Transverse colon (tissue), 4 donors: ENCODE measurements at regions not wholly inside any gene's neighbourhood (a gene's known extent, or its start where the extent isn't known, plus 50 kb on each side); places are given as distances from the start of the nearest gene placed in this dataset.

ENCODE experiments used
- DNase-seq: peaks from one replicate; pipeline ENCODE4 v3.0.0-alpha.2; 2019
- H3K27ac ChIP-seq, 4 donors: fragments of 200-600 bp; sonication (generic); 2 replicates each; pipeline ENCODE4 v1.5.1; 2016 to 2018; ENCODE audit warnings: inconsistent platforms in 4 of 4
- H3K27me3 ChIP-seq: fragments of 200-600 bp; sonication (generic); 2 replicates; pipeline ENCODE4 v1.5.1; 2017; ENCODE audit warnings: inconsistent platforms
- H3K36me3 ChIP-seq, 4 donors: fragments of 200-600 bp; sonication (generic); 2 replicates each; pipeline ENCODE4 v1.5.1; 2017 to 2019; ENCODE audit warnings: inconsistent platforms in 4 of 4
- H3K4me1 ChIP-seq, 4 donors: fragments of 200-600 bp; sonication (generic); 2 replicates each; pipeline ENCODE4 v1.5.1; 2017 to 2020; ENCODE audit warnings: inconsistent platforms in 4 of 4
- H3K4me3 ChIP-seq, 4 donors: fragments of 200-600 bp; sonication (generic); 1 replicate in 1 of 4; 2 replicates in 3 of 4; pipeline versions ENCODE4 v1.5.1 to v1.6.1; 2017 to 2019; ENCODE audit warnings: inconsistent platforms in 4 of 4
- H3K9me3 ChIP-seq, 2 donors: fragments of 200-600 bp; sonication (generic); 2 replicates each; pipeline ENCODE4 v1.5.1; 2017 to 2019; ENCODE audit warnings: inconsistent platforms in 2 of 2
- CTCF ChIP-seq, 5 experiments: fragments of 200-600 bp in 3 of 5; fragments of 450-650 bp in 2 of 5; sonication (generic) in 3 of 5; IDR thresholded peaks; 1 replicate in 2 of 5; 2 replicates in 3 of 5; pipeline ENCODE4 v1.5.1; 2016 to 2017; ENCODE audit warnings: antibody characterized with exemption in 5 of 5, inconsistent platforms in 3 of 5, mild to moderate bottlenecking in 2 of 5, moderate library complexity in 1 of 5
- EP300 ChIP-seq: sonication (generic); formaldehyde crosslinking; IDR thresholded peaks from one replicate; pipeline ENCODE4 v1.6.1; 2017; ENCODE audit warnings: antibody characterized with exemption, low read depth
- POLR2A ChIP-seq: fragments of 450-650 bp; IDR thresholded peaks from one replicate; pipeline ENCODE4 v1.6.1; 2016; ENCODE audit warnings: antibody characterized with exemption, mild to moderate bottlenecking, moderate library complexity
- POLR2AphosphoS5 ChIP-seq, 3 donors: sonication (generic); formaldehyde crosslinking; IDR thresholded peaks; one replicate each; pipeline ENCODE4 v1.6.1; 2016; ENCODE audit warnings: antibody characterized with exemption in 3 of 3
- WGBS, 2 donors: methylation state at CpG; one replicate each; pipeline ENCODE4 v1.1.5; 2018; ENCODE audit warnings: low coverage in 1 of 2; 5-methylcytosine and 5-hydroxymethylcytosine counted together
- in situ Hi-C, 4 donors: fragments of 200-750 bp; cut with MboI; loops; one replicate each; pipeline versions ENCODE4 v1.15.0 to v1.15.1; 2017; ENCODE audit warnings: low sequenced_read_pairs in 3 of 4, low pct_ligation_motif_present in 1 of 4, low pct_unique_long_range_greater_than_20kb in 1 of 4
- intact Hi-C: fragments of 100-400 bp; cut with DNase I; formaldehyde crosslinking; loops from one replicate; pipeline ENCODE4 v1.15.1; 2023; ENCODE audit warnings: low total_unique reads

GRCh38 chr6:98200084-98200483, 634.3 kb upstream of the POU3F2 start:
- 47 to 57% methylated on average over 3 of the region's 3 CpGs for WGBS, 2 donors
- Histone ChIP-seq H3K27me3 (no peaks in the 10 kb centered on the region), H3K4me3 (no peak overlapping the region), H3K4me1 (no peaks in the 10 kb centered on the region), H3K36me3 (no peaks in the 10 kb centered on the region), H3K9me3 (no peaks in the 10 kb centered on the region), H3K27ac (no peak overlapping the region)
- intact Hi-C loops (no loop called here), in situ Hi-C loops (no loop called here)
- TF ChIP-seq EP300 (no peak), CTCF (IDR thresholded peaks at IDR 0.05) (no peak), POLR2AphosphoS5 (IDR thresholded peaks at IDR 0.05) (no peak), POLR2A (no peak)
- no peak for DNase-seq

GRCh38 chr6:98203170-98203806, 631.1 kb upstream of the POU3F2 start:
- Histone ChIP-seq H3K4me1 (no peaks in the 10 kb centered on the region), H3K4me3 (no peak overlapping the region), H3K9me3 (no peaks in the 10 kb centered on the region), H3K36me3 (no peaks in the 10 kb centered on the region), H3K27me3 (no peaks in the 10 kb centered on the region), H3K27ac (no peak overlapping the region)
- intact Hi-C loops: no loop called here
- in situ Hi-C loops: no loop called here
- 44 to 57% methylated on average over 2 of the region's 2 CpGs for WGBS, 2 donors
- no peak for DNase-seq
- TF ChIP-seq POLR2AphosphoS5 (IDR thresholded peaks at IDR 0.05): no peak

- H3K27ac ChIP-seq: no peak overlapping the region
- H3K36me3 ChIP-seq: no peaks in the 10 kb centered on the region
- no peak for TF ChIP-seq POLR2AphosphoS5 (IDR thresholded peaks at IDR 0.05)
- TF ChIP-seq EP300: no peak
- no peak for TF ChIP-seq POLR2A
- no peak for TF ChIP-seq CTCF (IDR thresholded peaks at IDR 0.05)
- 65 to 71% methylated on average over 2 of the region's 2 CpGs for WGBS, 2 donors
- H3K4me3 ChIP-seq: no peak overlapping the region
- no peaks in the 10 kb centered on the region for H3K4me1 ChIP-seq
- intact Hi-C loops: no loop called here
- in situ Hi-C loops: no loop called here
- H3K27me3 ChIP-seq: no peaks in the 10 kb centered on the region
- no peak for DNase-seq
- H3K9me3 ChIP-seq: no peaks in the 10 kb centered on the region
Observed at GRCh38 chr6:98212468-98212867, 621.9 kb upstream of the POU3F2 start.

- Histone ChIP-seq H3K27ac (no peak overlapping the region), H3K27me3 (no peaks in the 10 kb centered on the region), H3K9me3 (no peaks in the 10 kb centered on the region), H3K36me3 (no peaks in the 10 kb centered on the region), H3K4me1 (no peaks in the 10 kb centered on the region), H3K4me3 (no peak overlapping the region)
- DNase-seq: no peak
- intact Hi-C loops: no loop called here
- in situ Hi-C loops: no loop called here
- TF ChIP-seq EP300 (no peak), POLR2AphosphoS5 (IDR thresholded peaks at IDR 0.05) (no peak), POLR2A (no peak), CTCF (IDR thresholded peaks at IDR 0.05) (no peak)
Observed at GRCh38 chr6:98215531-98215930, 618.8 kb upstream of the POU3F2 start.

- Histone ChIP-seq H3K27me3 (no peaks in the 10 kb centered on the region), H3K4me1 (no peaks in the 10 kb centered on the region), H3K36me3 (no peaks in the 10 kb centered on the region), H3K9me3 (peaks cover 0 to 3% of the 10 kb centered on the region in 2 donors), H3K4me3 (no peak overlapping the region), H3K27ac (no peak overlapping the region)
- no peak for TF ChIP-seq POLR2A
- TF ChIP-seq POLR2AphosphoS5 (IDR thresholded peaks at IDR 0.05): no peak
- TF ChIP-seq CTCF (IDR thresholded peaks at IDR 0.05): no peak
- TF ChIP-seq EP300: no peak
- in situ Hi-C loops (no loop called here), intact Hi-C loops (no loop called here)
- no peak for DNase-seq
- 41% methylated on average over 1 of the region's 1 CpG; no CpG with 5 or more reads in 1 of the 2 donors for WGBS, 2 donors
Observed at GRCh38 chr6:98230250-98230649, 604.1 kb upstream of the POU3F2 start.
